ENCODE measurements at regions not wholly inside any gene's neighbourhood (a gene's known extent, or its start where the extent isn't known, plus 50 kb on each side); places are given as distances from the start of the nearest gene placed in this dataset.
"Not testable (repeated sequence)": the region's sequence is repeated elsewhere in the genome, so short reads cannot be mapped to it uniquely, and the experiment has no call there.

DNA sequence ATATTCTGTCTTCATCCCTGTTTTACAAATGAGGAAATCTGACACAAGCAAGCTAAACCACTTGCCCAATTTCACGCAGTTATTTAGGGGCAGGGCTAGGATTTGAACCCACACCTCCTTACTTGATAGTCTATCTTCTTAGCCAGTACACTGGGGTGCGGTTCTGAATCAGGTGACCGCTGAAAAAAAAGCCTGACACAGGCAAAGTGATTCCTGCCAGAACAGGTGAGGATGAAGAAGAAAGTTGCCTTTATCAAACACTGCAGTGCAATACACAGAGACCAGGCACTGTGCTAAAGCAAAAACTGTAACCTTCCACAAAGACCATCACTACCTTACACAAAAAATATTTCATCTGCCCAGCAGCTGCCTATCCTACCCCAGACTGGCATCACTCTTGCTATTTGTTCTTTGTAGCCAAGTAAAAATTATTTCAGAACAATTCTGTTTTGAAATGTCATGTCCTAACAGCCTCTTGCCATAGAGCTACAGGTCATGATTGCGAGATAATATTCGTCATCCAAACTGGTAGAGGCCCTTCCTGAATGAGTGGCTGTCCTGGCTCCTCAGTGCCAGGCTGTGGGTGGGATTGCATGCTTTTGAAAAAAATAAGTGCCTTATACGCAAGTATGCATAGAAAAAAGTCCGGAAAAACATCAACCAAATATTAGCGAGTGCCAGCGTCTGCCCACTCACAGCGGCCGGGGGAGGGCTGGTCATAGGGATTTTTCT lies 142.3 kb upstream of the TPM1 start:
- Mint-ChIP-seq H3K27ac (no peak overlapping the region), H3K4me1 (no peaks in the 10 kb centered on the region), H3K27me3 (no peaks in the 10 kb centered on the region), H3K36me3 (no peaks in the 10 kb centered on the region), H3K9me3 (no peaks in the 10 kb centered on the region), H3K4me3 (no peak overlapping the region)
- POLR2A ChIA-PET: no interaction called here
- ATAC-seq (ENCODE audit: low read depth): no peak
- DNase-seq: no peak

DNA sequence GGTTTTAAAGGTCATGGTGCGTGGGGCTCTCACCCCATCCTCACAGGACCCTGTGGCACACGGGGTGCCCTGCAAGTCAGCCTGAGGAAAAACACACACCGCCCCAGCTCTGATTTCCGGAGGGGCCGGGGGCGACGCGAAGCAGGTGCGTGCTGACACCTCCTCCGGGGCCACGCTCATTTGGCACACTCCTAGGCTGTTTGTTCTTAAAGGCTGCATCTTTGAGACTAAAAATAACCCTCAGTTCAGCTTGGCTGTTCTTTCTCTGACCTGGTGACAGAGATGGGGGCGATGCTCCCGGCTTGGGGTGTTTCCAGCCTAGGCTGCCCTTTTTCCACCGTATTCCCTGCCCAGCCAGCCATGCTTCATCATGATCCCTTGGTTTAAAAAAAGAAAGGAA lies 141.5 kb upstream of the TPM1 start:
- Mint-ChIP-seq H3K4me1 (no peaks in the 10 kb centered on the region), H3K36me3 (no peaks in the 10 kb centered on the region), H3K9me3 (no peaks in the 10 kb centered on the region), H3K27ac (no peak overlapping the region), H3K4me3 (no peak overlapping the region), H3K27me3 (no peaks in the 10 kb centered on the region)
- no peak for DNase-seq
- no peak for ATAC-seq (ENCODE audit: low read depth)
- POLR2A ChIA-PET: no interaction called here

DNA sequence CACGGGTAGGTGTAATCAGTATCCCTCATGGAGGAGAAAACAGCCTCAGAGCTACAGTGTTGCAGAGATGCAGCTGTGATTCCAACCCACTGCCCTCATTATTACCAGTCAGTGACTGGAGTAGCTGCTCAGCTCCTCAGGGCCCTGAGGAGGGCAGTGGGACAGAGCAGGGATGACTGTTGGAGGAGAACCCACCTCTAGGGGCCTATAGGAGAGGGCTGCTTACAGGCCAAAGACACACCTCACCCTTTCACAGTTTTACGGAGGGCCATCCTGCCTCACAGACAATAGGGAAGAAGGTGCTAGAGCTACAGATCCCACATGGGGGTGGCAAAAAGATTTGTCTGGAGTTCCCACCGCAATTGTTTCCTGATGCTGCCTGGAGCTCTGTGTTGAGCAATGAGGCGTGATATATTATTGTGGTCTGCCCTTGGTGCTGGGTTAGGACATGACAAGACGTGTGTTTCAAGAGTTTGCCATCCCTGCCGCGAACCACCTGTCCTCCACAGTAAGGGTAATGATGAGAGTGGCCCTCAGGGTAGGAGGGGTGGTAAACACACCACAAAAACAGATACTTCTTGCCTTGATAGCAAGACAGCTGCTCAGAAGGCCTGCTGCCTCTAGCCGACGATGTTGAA lies 140.5 kb upstream of the TPM1 start:
- Mint-ChIP-seq H3K36me3 (no peaks in the 10 kb centered on the region), H3K9me3 (no peaks in the 10 kb centered on the region), H3K27me3 (no peaks in the 10 kb centered on the region), H3K4me1 (no peaks in the 10 kb centered on the region), H3K27ac (no peak overlapping the region), H3K4me3 (no peak overlapping the region)
- ATAC-seq (ENCODE audit: low read depth): no peak
- DNase-seq: no peak
- POLR2A ChIA-PET: no interaction called here

DNA sequence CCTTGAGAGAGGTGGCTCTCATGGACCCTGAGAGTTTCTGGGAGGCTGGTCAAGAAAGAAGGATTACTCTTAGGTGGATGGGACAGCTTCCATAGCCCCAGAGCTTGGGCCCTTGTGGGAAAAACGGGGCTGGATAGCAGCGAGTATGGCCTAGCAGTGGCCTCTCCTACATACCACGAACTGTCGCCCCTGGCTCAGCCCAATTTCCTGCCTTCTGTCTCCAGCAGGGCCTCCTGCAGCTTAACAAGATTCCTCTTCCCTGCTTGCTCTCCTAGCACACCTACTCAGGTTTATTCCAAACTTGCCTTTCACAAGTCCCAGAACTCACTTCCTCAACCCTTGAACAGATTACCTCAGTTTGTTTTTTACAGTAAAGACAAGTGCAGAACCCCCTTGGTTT lies 139.7 kb upstream of the TPM1 start:
- H3K9me3 Mint-ChIP-seq: no peaks in the 10 kb centered on the region
- POLR2A ChIA-PET: no interaction called here
- no peak overlapping the region for H3K4me3 Mint-ChIP-seq
- no peak for ATAC-seq (ENCODE audit: low read depth)
- DNase-seq: no peak
- H3K27ac Mint-ChIP-seq: no peak overlapping the region
- no peaks in the 10 kb centered on the region for H3K4me1 Mint-ChIP-seq
- H3K27me3 Mint-ChIP-seq: no peaks in the 10 kb centered on the region
- no peaks in the 10 kb centered on the region for H3K36me3 Mint-ChIP-seq

DNA sequence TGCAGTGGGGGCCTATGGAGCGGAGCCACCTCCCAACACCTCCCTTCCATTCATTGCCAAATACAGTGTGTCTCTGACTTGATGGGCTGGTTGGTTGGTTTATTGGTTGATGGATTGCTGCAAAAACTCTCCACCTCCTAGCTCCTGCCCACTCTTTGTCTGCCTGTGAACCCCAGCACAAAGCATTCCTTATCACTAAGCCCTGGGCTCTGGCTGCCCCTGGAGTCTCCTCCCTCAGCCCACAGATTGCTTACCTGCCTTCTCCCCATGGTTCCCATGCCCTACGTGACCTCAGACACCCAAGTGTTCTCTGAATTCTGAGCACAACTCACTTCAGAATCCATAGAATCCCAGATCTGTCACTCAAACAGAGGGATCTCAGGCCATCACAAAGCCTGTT lies 139.1 kb upstream of the TPM1 start:
- POLR2A ChIA-PET: no interaction called here
- H3K36me3 Mint-ChIP-seq: no peaks in the 10 kb centered on the region
- no peaks in the 10 kb centered on the region for H3K9me3 Mint-ChIP-seq
- DNase-seq (no peak), ATAC-seq (ENCODE audit: low read depth) (no peak)
- H3K4me1 Mint-ChIP-seq: no peaks in the 10 kb centered on the region
- no peak overlapping the region for H3K4me3 Mint-ChIP-seq
- H3K27me3 Mint-ChIP-seq: no peaks in the 10 kb centered on the region
- H3K27ac Mint-ChIP-seq: no peak overlapping the region

DNA sequence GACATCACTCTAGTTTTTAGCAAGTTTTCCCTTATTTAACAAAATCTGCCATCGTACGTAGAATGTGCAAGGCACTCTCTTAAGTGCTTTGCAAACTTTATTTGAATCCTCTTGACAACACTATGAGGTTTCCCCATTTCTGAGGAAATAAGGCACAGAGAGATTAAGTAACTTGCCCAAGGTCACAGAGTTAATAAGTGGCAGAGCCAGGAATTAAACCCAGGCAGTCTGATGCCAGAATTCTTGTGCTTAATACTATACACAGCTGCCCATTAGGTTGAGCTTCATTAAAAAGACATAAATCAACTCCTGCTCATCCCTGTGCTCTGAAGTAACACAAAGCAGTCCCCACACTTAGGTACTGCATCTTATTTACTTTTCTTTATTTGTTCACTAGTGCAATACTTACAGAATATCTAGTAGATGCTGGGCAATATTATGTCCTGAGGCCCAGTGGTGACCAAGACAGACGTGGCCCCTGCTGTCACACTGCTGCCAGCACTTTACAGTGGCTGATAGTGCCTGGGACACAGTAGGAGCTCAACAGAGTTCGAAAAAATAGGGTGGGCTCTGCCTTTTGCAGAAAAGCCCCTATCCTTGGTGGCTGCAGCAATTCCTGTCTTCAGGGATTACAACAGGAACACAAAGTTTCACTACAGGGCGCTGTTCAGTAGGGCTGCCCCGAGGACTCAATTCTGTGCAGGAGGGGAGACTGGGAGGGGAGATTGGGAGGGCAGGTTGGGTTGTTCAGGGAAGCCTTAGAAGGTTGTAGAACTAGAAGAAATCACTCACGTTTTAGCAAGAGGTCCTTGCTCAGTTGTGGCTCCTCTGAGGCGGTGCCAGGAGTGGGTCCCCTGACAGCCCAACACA lies 138.3 kb upstream of the TPM1 start:
- POLR2A ChIA-PET: no interaction called here
- Mint-ChIP-seq H3K27me3 (no peaks in the 10 kb centered on the region), H3K4me1 (no peaks in the 10 kb centered on the region), H3K36me3 (no peaks in the 10 kb centered on the region), H3K4me3 (no peak overlapping the region), H3K9me3 (no peaks in the 10 kb centered on the region), H3K27ac (no peak overlapping the region)
- ATAC-seq (ENCODE audit: low read depth) (no peak), DNase-seq (no peak)

DNA sequence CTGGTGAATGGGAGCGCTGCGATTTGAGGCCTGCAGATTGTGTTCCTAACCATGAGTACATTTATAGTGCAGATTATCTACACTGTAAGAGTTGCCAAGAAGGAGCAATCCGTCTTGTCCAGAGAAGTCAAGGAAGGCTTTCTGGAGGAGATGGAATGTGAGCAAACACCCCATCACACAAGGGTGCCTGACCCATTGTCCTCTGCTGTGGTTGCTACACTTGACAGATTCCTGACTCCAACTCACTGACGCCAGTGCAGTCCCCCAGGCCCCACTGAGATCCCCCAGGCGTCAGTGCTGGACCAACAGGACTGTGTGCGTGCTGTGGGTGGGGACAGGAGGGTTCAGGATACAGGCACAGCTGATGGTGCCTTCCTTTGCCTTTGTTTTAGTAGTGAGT lies 135.9 kb upstream of the TPM1 start:
- Mint-ChIP-seq H3K4me3 (no peak overlapping the region), H3K36me3 (no peaks in the 10 kb centered on the region), H3K9me3 (no peaks in the 10 kb centered on the region), H3K27me3 (no peaks in the 10 kb centered on the region), H3K4me1 (no peaks in the 10 kb centered on the region), H3K27ac (no peak overlapping the region)
- POLR2A ChIA-PET: no interaction called here
- ATAC-seq (ENCODE audit: low read depth) (no peak), DNase-seq (no peak)

DNA sequence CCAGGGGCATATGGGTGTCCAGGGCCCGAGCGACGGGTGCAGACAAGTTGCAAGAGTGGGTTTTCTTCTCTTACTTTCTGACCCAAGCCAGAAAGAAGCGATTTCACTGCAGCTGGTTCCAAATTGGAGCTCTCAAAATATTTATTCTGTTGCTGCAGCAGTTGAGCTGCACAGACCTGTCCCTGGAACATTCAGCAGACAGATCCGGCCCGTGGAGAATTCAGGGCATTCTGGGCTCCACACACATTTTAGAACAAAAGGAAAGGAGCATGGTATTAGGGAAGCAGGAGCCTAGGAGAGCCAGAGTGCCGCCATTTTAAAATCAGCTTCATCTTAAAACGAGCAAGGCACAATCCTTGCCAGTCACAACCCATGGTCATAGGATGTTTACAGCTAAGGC lies 135.3 kb upstream of the TPM1 start:
- no peak overlapping the region for H3K27ac Mint-ChIP-seq
- ATAC-seq (ENCODE audit: low read depth) (no peak), DNase-seq (no peak)
- H3K4me3 Mint-ChIP-seq: no peak overlapping the region
- H3K4me1 Mint-ChIP-seq: no peaks in the 10 kb centered on the region
- no peaks in the 10 kb centered on the region for H3K9me3 Mint-ChIP-seq
- no peaks in the 10 kb centered on the region for H3K27me3 Mint-ChIP-seq
- POLR2A ChIA-PET: no interaction called here
- no peaks in the 10 kb centered on the region for H3K36me3 Mint-ChIP-seq

DNA sequence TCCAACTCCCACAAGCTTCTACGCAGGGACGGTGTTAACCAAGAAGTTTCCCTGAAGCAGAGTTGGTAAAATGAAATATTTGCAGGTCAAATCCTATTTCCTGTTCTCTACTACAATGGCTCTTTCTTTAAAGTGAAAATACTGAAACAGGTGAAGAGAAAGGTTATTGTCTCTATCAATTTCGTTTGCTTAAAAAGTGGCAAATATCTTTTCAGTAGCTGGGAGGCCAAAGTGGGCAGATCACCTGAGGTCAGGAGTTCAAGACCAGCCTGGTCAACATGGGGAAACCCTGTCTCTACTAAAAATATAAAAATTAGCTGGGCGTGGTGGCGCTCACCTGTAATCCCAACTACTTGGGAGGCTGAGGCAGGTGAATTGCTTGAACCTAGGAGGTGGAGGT lies 134.2 kb upstream of the TPM1 start:
- POLR2A ChIA-PET; ATAC-seq (ENCODE audit: low read depth); H3K4me1 Mint-ChIP-seq; H3K4me3 Mint-ChIP-seq; H3K27ac Mint-ChIP-seq; H3K9me3 Mint-ChIP-seq; H3K27me3 Mint-ChIP-seq; DNase-seq; H3K36me3 Mint-ChIP-seq: not testable (repeated sequence)

DNA sequence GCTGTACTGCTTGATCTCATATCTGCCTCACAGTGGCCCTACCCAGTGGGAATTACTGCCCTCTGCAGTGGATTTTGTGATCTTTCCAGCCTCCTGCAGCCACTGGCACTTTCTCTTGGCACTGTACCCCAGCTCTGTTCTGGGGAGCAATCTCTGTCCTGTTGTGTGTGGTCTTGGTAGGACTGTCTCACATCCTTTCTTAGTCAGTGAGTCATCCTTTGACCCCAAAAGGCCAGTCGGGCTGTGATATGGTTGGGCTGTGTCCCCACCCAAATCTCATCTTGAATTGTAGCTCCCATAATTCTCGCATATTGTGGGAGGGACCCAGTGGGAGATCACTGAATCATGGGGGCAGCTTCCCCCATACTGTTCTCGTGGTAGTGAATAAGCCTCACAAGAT lies 133.3 kb upstream of the TPM1 start:
- POLR2A ChIA-PET: no interaction called here

DNA sequence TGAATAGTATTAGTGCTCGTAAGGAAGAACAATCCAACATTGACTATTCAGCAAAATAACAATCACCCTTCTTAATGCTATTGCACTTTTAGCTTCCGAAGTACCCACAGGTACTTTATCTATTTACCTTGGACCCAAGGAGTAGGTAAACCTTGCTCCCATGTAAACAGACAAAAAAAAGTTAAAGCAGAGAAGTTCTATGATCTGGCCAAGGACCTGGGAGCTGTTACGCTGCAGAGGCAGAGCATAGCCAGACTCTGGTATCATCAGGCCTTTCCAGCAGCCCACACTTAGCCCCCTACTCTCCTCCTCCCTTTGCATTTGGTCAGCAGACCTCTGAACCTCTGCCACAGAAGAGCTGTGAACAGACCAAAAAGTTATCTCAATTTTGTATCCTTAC lies 130.3 kb upstream of the TPM1 start:
- Mint-ChIP-seq H3K4me1 (no peaks in the 10 kb centered on the region), H3K4me3 (no peak overlapping the region), H3K36me3 (no peaks in the 10 kb centered on the region), H3K27ac (no peak overlapping the region), H3K9me3 (no peaks in the 10 kb centered on the region), H3K27me3 (peaks cover under 1% of the 10 kb centered on the region)
- no peak for DNase-seq
- no peak for ATAC-seq (ENCODE audit: low read depth)
- POLR2A ChIA-PET: no interaction called here

More for the DNA sequence above, 133.3 kb upstream of the TPM1 start:
- H3K36me3 Mint-ChIP-seq: no peaks in the 10 kb centered on the region
- DNase-seq (no peak), ATAC-seq (ENCODE audit: low read depth) (no peak)
- no peak overlapping the region for H3K4me3 Mint-ChIP-seq
- no peak overlapping the region for H3K27ac Mint-ChIP-seq
- no peaks in the 10 kb centered on the region for H3K4me1 Mint-ChIP-seq
- no peaks in the 10 kb centered on the region for H3K9me3 Mint-ChIP-seq
- no peaks in the 10 kb centered on the region for H3K27me3 Mint-ChIP-seq

DNA sequence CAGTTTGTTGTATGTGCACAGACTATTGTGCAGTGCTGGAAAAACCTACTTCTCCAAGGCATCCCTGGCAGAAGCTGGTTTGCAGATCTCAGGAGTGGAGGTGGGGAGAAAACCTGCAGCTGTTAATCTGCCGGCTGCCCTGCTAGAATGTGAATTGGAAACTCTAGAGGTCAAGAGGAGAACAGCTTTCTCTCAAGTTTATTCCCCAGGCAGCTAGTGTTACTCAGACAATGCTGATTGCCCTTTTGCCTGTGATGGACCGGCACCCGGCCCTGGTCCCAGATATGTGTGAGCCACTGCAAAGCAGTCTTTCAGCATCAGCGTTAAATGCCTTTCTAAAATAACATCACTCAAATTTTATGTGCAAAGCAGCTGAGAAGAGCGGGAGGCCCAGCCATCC lies 129.7 kb upstream of the TPM1 start:
- no peak for DNase-seq
- Mint-ChIP-seq H3K27me3 (peaks cover 6% of the 10 kb centered on the region), H3K9me3 (no peaks in the 10 kb centered on the region), H3K4me3 (no peak overlapping the region), H3K36me3 (no peaks in the 10 kb centered on the region), H3K4me1 (no peaks in the 10 kb centered on the region), H3K27ac (no peak overlapping the region)
- ATAC-seq (ENCODE audit: low read depth): no peak
- POLR2A ChIA-PET: no interaction called here

DNA sequence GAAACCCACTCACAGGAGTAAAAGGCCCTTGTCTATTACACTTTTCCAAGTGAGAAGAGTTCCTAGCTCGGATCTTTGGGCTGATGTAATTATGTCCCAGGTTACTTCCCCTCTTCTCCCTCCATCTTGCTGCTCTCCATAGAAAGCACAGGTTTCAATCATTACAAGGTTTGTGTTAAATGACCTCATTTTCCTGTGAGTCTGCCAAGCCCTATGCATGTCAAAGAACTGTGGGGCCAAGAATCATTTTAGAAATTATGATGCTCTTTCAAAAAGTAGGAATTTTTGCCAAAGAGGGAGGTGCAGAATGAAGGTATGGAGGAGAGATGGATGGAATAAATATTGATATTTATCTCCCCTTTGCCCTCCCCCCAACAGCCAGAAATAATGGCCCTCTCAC lies 129.3 kb upstream of the TPM1 start:
- POLR2A ChIA-PET: no interaction called here
- ATAC-seq (ENCODE audit: low read depth) (no peak), DNase-seq (no peak)
- no peaks in the 10 kb centered on the region for H3K4me1 Mint-ChIP-seq
- peaks cover 6% of the 10 kb centered on the region for H3K27me3 Mint-ChIP-seq
- no peaks in the 10 kb centered on the region for H3K9me3 Mint-ChIP-seq
- no peak overlapping the region for H3K4me3 Mint-ChIP-seq
- H3K27ac Mint-ChIP-seq: no peak overlapping the region
- no peaks in the 10 kb centered on the region for H3K36me3 Mint-ChIP-seq

DNA sequence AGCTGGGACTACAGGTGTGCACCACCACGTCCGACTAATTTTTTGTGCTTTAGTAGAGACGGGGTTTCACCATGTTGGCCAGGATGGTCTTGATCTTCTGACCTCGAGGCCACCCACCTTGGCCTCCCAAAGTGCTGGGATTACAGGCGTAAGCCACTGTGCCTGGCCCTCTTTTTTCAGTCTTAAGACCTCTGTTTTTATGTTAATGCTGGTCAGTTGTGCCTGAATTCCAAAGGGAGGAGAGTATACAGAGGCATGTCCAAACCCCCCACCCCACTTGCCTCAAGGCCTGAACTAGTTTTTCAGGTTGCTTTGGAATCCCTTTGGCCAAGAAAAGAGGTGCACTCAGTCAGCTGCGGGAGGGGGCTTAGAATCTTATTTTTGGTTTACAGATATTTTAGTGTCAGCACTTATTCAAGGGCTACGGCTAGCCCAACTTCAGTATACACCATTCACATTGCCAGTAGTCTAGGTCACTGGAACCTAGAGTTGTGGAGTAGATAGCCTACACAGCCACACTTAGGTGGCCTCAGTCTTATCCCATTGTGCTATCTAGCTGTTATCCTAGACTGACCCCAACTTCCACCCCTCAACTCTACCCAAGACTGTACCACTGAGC lies 128.0 kb upstream of the TPM1 start:
- POLR2A ChIA-PET: no interaction called here
- no peaks in the 10 kb centered on the region for H3K36me3 Mint-ChIP-seq
- peaks cover 6% of the 10 kb centered on the region for H3K27me3 Mint-ChIP-seq
- no peak overlapping the region for H3K4me3 Mint-ChIP-seq
- ATAC-seq (ENCODE audit: low read depth) (no peak), DNase-seq (no peak)
- no peaks in the 10 kb centered on the region for H3K9me3 Mint-ChIP-seq
- H3K27ac Mint-ChIP-seq: no peak overlapping the region
- no peaks in the 10 kb centered on the region for H3K4me1 Mint-ChIP-seq
